Calu3 (cell line): ENCODE measurements at regions not wholly inside any gene's neighbourhood (a gene's known extent, or its start where the extent isn't known, plus 50 kb on each side); places are given as distances from the start of the nearest gene placed in this dataset.

Experiments
- BruUV-seq: library from RNA; stranded (reverse); fragments of 400-500 nt; replicated peaks from 2 replicates; lab custom pipeline; 2021; lab: Mats Ljungman, UMichigan
- CTCF ChIA-PET: fragments of 300-600 bp; sonication (Branson Sonifier 250); formaldehyde crosslinking; loops from one replicate; lab custom pipeline; 2022; ENCODE audit warnings: antibody characterized with exemption; lab: Charles Lee
- DNase-seq: peaks from one replicate; pipeline ENCODE4 v3.0.0; 2022
- H3K27ac Mint-ChIP-seq: one replicate; pipeline ENCODE4 v1.8.0; 2022; ENCODE audit warnings: mixed read lengths; ENCODE audit not compliant: unreplicated experiment
- H3K27me3 Mint-ChIP-seq: one replicate; pipeline ENCODE4 v1.8.0; 2022; ENCODE audit warnings: mixed read lengths; ENCODE audit not compliant: unreplicated experiment
- H3K36me3 Mint-ChIP-seq: one replicate; pipeline ENCODE4 v1.8.0; 2022; ENCODE audit warnings: mild to moderate bottlenecking, moderate library complexity, mixed read lengths; ENCODE audit not compliant: insufficient read depth, unreplicated experiment
- H3K4me1 Mint-ChIP-seq: one replicate; pipeline ENCODE4 v1.8.0; 2022; ENCODE audit warnings: mild to moderate bottlenecking, low read depth, mixed read lengths; ENCODE audit not compliant: unreplicated experiment
- H3K4me3 Mint-ChIP-seq: one replicate; pipeline ENCODE4 v1.8.0; 2022; ENCODE audit warnings: mild to moderate bottlenecking, low read depth, moderate library complexity, mixed read lengths; ENCODE audit not compliant: unreplicated experiment
- H3K9me3 Mint-ChIP-seq: one replicate; pipeline ENCODE4 v1.8.0; 2022; ENCODE audit warnings: low read depth, mixed read lengths; ENCODE audit not compliant: unreplicated experiment
- intact Hi-C: fragments of 100-400 bp; cut with micrococcal nuclease; formaldehyde crosslinking; loops from one replicate; pipeline ENCODE4 v1.10.0; 2022; ENCODE audit not compliant: unreplicated experiment
- TF ChIP-seq, protein P1 (sequence below): fragments of 200-600 bp; IDR thresholded peaks from one replicate; pipeline ENCODE4 v1.8.0; 2022; ENCODE audit warnings: antibody characterized with exemption; ENCODE audit not compliant: unreplicated experiment

DNA sequence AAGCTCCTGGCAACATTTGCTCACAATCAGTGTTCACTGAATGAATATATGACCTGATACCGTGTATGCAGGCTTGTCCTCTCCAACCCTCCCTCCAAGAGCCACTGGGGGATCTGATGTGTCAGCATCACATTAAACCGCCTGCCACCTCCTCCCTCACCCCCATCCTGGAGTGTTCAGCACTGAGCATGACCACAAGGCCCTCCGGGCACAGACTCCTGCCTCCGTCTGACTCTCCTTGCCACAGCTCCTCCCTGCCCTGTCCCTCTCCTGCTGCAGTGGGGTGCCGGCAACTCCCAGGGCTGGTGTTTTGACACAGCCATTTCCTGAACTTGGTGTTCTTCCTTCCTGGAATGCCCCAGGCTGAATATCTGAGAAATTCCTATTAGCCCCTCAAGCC is 136.7 kb downstream of the FCRL5 start:
- Mint-ChIP-seq H3K4me3 (no peak overlapping the region), H3K36me3 (no peaks in the 10 kb centered on the region), H3K27me3 (no peaks in the 10 kb centered on the region), H3K4me1 (no peaks in the 10 kb centered on the region), H3K27ac (no peak overlapping the region), H3K9me3 (no peaks in the 10 kb centered on the region)
- CTCF ChIA-PET = interaction anchor here (1.1 kb wide), 1 partner anchor 30 kb away, joined by 3 read pairs; no protein-coding TSS in a partner anchor
- TF ChIP-seq, protein P1, sequence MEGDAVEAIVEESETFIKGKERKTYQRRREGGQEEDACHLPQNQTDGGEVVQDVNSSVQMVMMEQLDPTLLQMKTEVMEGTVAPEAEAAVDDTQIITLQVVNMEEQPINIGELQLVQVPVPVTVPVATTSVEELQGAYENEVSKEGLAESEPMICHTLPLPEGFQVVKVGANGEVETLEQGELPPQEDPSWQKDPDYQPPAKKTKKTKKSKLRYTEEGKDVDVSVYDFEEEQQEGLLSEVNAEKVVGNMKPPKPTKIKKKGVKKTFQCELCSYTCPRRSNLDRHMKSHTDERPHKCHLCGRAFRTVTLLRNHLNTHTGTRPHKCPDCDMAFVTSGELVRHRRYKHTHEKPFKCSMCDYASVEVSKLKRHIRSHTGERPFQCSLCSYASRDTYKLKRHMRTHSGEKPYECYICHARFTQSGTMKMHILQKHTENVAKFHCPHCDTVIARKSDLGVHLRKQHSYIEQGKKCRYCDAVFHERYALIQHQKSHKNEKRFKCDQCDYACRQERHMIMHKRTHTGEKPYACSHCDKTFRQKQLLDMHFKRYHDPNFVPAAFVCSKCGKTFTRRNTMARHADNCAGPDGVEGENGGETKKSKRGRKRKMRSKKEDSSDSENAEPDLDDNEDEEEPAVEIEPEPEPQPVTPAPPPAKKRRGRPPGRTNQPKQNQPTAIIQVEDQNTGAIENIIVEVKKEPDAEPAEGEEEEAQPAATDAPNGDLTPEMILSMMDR = no peak
- intact Hi-C loops = no loop called here
- no peak for DNase-seq
- BruUV-seq = no TSS peak

DNA sequence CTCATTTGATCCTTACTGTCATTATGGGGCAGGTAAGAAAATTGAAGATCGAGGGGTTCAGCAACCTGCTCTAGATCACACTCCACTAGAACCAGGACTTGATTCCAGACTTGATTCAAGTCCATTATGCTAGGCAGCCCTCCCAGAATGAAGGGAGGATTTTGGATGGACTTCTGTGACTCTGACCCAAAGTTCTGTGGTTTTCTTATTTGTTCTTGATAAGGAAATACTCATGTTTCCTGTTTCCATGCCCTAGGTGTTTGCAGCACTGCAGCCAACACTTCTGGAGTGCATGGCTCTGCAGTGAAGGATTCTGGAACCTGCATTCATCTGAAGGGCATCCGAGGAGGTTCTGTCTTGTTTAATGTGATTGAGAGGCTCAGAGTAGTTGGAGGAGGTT is 140.0 kb downstream of the FCRL5 start:
- Mint-ChIP-seq H3K9me3 (no peaks in the 10 kb centered on the region), H3K36me3 (no peaks in the 10 kb centered on the region), H3K27ac (no peak overlapping the region), H3K4me3 (no peak overlapping the region), H3K4me1 (no peaks in the 10 kb centered on the region), H3K27me3 (peaks cover 23% of the 10 kb centered on the region)
- no TSS peak for BruUV-seq
- no peak for DNase-seq
- TF ChIP-seq, protein P1 = no peak
- intact Hi-C loops = no loop called here
- CTCF ChIA-PET = no interaction called here

DNA sequence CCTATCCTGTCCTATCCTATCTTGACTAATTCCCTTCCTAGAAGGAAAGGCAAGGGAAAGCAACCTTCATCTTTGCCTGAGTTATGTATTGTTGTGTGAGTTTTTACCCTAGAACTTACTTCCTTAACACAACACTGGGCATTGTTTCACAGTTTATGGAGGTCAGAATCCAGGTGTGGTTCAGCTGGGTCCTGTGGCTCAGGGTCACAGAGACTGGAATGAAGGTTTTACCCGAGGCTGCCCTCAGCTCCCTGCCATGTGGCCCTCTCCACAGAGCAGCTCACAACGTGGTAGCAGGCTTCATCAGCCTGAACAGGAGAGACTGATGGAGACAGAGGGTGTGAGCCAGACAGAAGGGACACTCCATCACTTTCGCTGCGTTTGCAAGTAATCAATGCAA is 140.5 kb downstream of the FCRL5 start:
- no peaks in the 10 kb centered on the region for H3K4me1 Mint-ChIP-seq
- H3K27me3 Mint-ChIP-seq = peaks cover 27% of the 10 kb centered on the region
- intact Hi-C loops = no loop called here
- no peaks in the 10 kb centered on the region for H3K36me3 Mint-ChIP-seq
- TF ChIP-seq, protein P1 = no peak
- CTCF ChIA-PET = interaction anchor here (0.7 kb wide), 1 partner anchor 135 kb away, joined by 3 read pairs; no protein-coding TSS in a partner anchor
- DNase-seq = no peak
- no peak overlapping the region for H3K4me3 Mint-ChIP-seq
- no TSS peak for BruUV-seq
- no peak overlapping the region for H3K27ac Mint-ChIP-seq
- H3K9me3 Mint-ChIP-seq = no peaks in the 10 kb centered on the region

DNA sequence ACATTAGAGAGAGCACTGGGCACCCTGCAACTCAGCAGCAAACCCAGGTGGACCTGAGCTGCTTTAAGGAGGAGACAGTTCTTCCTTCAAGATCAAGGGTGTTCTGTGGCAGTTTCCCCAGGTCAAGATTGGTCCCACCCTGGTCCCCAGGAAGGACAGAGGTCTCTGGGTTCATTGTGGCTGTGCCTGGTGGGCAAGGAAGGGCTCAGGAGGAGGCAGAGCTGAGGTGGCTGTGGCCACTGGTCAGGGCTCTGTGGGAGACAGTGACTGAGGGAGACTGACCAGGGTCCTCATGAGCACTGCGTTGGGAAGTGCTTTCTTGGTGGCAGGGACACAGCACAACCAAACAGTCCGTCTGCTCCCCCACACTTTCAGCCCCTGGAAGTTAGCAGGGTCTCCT is 141.3 kb downstream of the FCRL5 start:
- BruUV-seq = no TSS peak
- Mint-ChIP-seq H3K4me3 (no peak overlapping the region), H3K9me3 (no peaks in the 10 kb centered on the region), H3K36me3 (no peaks in the 10 kb centered on the region), H3K27ac (no peak overlapping the region), H3K27me3 (peaks cover 27% of the 10 kb centered on the region), H3K4me1 (no peaks in the 10 kb centered on the region)
- TF ChIP-seq, protein P1 = no peak
- no peak for DNase-seq
- CTCF ChIA-PET = no interaction called here
- intact Hi-C loops = no loop called here
